COR-L47 (cell line): ENCODE measurements at regions not wholly inside any gene's neighbourhood (a gene's known extent, or its start where the extent isn't known, plus 50 kb on each side); places are given as distances from the start of the nearest gene placed in this dataset.
"Not testable (repeated sequence)": the region's sequence is repeated elsewhere in the genome, so short reads cannot be mapped to it uniquely, and the experiment has no call there.

Experiments used
- DNase-seq: peaks from one replicate; lab custom pipeline; 2025; lab: John Stamatoyannopoulos, UW

- no peak for DNase-seq
Observed at GRCh38 chr3:105130911-105131310, 235.8 kb upstream of the ALCAM start.

- DNase-seq = no peak
Observed at GRCh38 chr3:105137911-105138310, 228.8 kb upstream of the ALCAM start.

GRCh38 chr3:105139881-105140560 lies 226.7 kb upstream of the ALCAM start:
- DNase-seq = no peak

GRCh38 chr3:105140899-105141367 lies 225.8 kb upstream of the ALCAM start:
- no peak for DNase-seq

GRCh38 chr3:105144837-105145236 lies 221.9 kb upstream of the ALCAM start:
- DNase-seq = no peak

GRCh38 chr3:105145511-105145910 lies 221.2 kb upstream of the ALCAM start:
- DNase-seq = no peak

- not testable (repeated sequence) for DNase-seq
Observed at GRCh38 chr3:105149197-105149596, 217.5 kb upstream of the ALCAM start.

- no peak for DNase-seq
Observed at GRCh38 chr3:105152987-105153386, 213.7 kb upstream of the ALCAM start.

- DNase-seq = no peak
Observed at GRCh38 chr3:105154692-105155091, 212.0 kb upstream of the ALCAM start.

GRCh38 chr3:105157067-105157765 lies 209.5 kb upstream of the ALCAM start:
- DNase-seq = no peak

GRCh38 chr3:105157766-105158085 lies 209.0 kb upstream of the ALCAM start:
- DNase-seq = no peak

GRCh38 chr3:105158286-105158685 lies 208.4 kb upstream of the ALCAM start:
- no peak for DNase-seq

GRCh38 chr3:105162448-105162847 lies 204.3 kb upstream of the ALCAM start:
- DNase-seq = no peak

GRCh38 chr3:105166893-105167292 lies 199.8 kb upstream of the ALCAM start:
- DNase-seq = no peak

- DNase-seq = no peak
Observed at GRCh38 chr3:105170423-105170822, 196.3 kb upstream of the ALCAM start.

- no peak for DNase-seq
Observed at GRCh38 chr3:105174017-105174615, 192.6 kb upstream of the ALCAM start.

GRCh38 chr3:105177576-105177975 lies 189.1 kb upstream of the ALCAM start:
- DNase-seq = no peak

GRCh38 chr3:105187344-105187743 lies 179.4 kb upstream of the ALCAM start:
- DNase-seq = no peak

- no peak for DNase-seq
Observed at GRCh38 chr3:105195260-105195659, 171.4 kb upstream of the ALCAM start.

- no peak for DNase-seq
Observed at GRCh38 chr3:105197863-105198262, 168.8 kb upstream of the ALCAM start.

GRCh38 chr3:105199217-105199616 lies 167.5 kb upstream of the ALCAM start:
- no peak for DNase-seq

GRCh38 chr3:105210141-105210540 lies 156.6 kb upstream of the ALCAM start:
- no peak for DNase-seq

- DNase-seq = no peak
Observed at GRCh38 chr3:105214590-105214989, 152.1 kb upstream of the ALCAM start.
